Hepatocyte (in vitro differentiated cells): ENCODE measurements at regions not wholly inside any gene's neighbourhood (a gene's known extent, or its start where the extent isn't known, plus 50 kb on each side); places are given as distances from the start of the nearest gene placed in this dataset.

Experiments
- CTCF ChIP-seq: fragments of 200-600 bp; sonication (generic); IDR thresholded peaks from 2 replicates; pipeline ENCODE4 v1.5.1; 2016; ENCODE audit warnings: antibody characterized with exemption, mild to moderate bottlenecking; ENCODE audit not compliant: poor library complexity
- EZH2 ChIP-seq: fragments of 200-600 bp; sonication (generic); IDR thresholded peaks from 2 replicates; pipeline ENCODE4 v1.6.1; 2016; ENCODE audit warnings: antibody characterized with exemption, mild to moderate bottlenecking, borderline replicate concordance
- EZH2phosphoT487 ChIP-seq: fragments of 200-600 bp; sonication (generic); IDR thresholded peaks from one replicate; pipeline ENCODE4 v1.6.1; 2018; ENCODE audit warnings: antibody characterized with exemption, mild to moderate bottlenecking, low read depth, moderate library complexity; ENCODE audit not compliant: unreplicated experiment, severe bottlenecking

DNA sequence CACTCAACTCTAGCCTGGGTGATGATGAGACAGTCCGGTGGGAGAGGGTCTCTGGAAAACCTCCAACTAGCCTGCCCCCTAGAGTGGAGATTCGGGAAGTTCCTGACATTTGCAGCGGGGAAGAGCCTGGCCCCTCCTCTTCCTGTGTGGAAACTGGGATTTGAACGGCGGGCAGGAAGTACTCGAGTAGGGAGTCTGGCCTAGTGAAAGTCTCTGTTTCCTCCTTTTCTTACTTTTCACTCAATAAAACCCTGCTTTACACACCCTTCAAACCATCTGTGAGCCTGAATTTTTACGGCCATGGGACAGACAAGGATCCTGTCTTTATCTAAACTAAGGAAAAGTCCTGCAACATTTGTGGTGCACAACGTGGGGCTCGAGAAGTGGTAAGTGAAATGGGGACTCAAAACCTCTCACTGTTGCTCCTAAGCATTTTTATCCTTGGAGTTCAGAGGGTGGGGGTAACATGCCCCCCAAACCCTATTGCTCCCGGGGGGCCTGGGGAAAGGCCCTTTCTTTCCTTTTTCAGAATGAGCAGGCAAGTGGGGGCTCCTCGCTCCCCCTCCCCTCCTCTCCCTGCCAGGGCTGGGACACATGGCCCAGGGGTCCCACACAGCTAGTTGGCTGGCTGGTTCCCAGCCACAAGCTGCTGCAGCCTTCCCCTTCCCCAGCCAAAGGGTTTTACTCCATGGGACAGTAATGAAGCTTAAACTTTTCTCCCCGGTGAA is 224.7 kb upstream of the GBE1 start:
- TF ChIP-seq CTCF (no peak), EZH2 (no peak), EZH2phosphoT487 (no peak)
